HCT116 (cell line): ENCODE measurements at regions not wholly inside any gene's neighbourhood (a gene's known extent, or its start where the extent isn't known, plus 50 kb on each side); places are given as distances from the start of the nearest gene placed in this dataset.

ENCODE experiments used
- ATAC-seq: fragments of 200-7000 bp; cut with Tn5 transposase; 2 replicates; pipeline ENCODE4 v1.9.1; 2020; ENCODE audit warnings: mild to moderate bottlenecking, moderate library complexity
- BruUV-seq: library from RNA; stranded (reverse); fragments of 400-500 nt; replicated peaks from 2 replicates; lab custom pipeline; 2021; lab: Mats Ljungman, UMichigan
- CTCF ChIA-PET: fragments of 300-600 bp; sonication (Branson Sonifier 250); formaldehyde crosslinking; loops from one replicate; lab custom pipeline; 2021; ENCODE audit warnings: antibody characterized with exemption; lab: Charles Lee
- POLR2A ChIA-PET: fragments of 300-600, 350-600 bp; sonication (Branson Sonifier 250); formaldehyde crosslinking; loops from one replicate; lab custom pipeline; 2021; ENCODE audit warnings: antibody characterized with exemption; lab: Charles Lee
- RAD21 ChIA-PET, 2 experiments: fragments of 300-600 bp; sonication (Branson Sonifier 250); formaldehyde crosslinking; loops; one replicate each; lab custom pipeline; 2023; ENCODE audit warnings: low total read pairs in 2 of 2; ENCODE audit not compliant: uncharacterized antibody in 2 of 2, unreplicated experiment in 2 of 2, low non-redundant PET in 1 of 2; lab: Charles Lee
- DNase-seq: peaks from one replicate; pipeline ENCODE4 v3.0.0-alpha.2; 2010; ENCODE audit warnings: low read depth, low spot score
- H2AFZ ChIP-seq: fragments of 200-600 bp; shearing (Covaris generic), sonication (generic); 2 replicates; pipeline ENCODE4 v1.6.1; 2017; ENCODE audit warnings: low read depth, mixed run types, mixed read lengths, antibody characterized with exemption, low read length; ENCODE audit not compliant: poor library complexity, severe bottlenecking
- H3K27ac ChIP-seq: 2 replicates; pipeline ENCODE4 v1.5.1; 2012; ENCODE audit warnings: low read depth, low read length
- H3K27me3 ChIP-seq: fragments of 200-600 bp; sonication (generic); 2 replicates; pipeline ENCODE4 v1.6.1; 2016; ENCODE audit warnings: mixed run types, low read length, mixed read lengths; ENCODE audit not compliant: insufficient read depth
- H3K36me3 ChIP-seq, 2 experiments: fragments of 200-500 bp in 1 of 2; fragments of 200-600 bp in 1 of 2; sonication (Bioruptor generic) in 1 of 2; sonication (generic) in 1 of 2; 2 replicates each; pipeline versions ENCODE4 v1.5.1 to v1.6.1; 2014 to 2016; ENCODE audit warnings: low read length in 2 of 2, inconsistent platforms in 1 of 2, mixed read lengths in 1 of 2, mixed run types in 1 of 2; ENCODE audit not compliant: insufficient read depth in 2 of 2, control insufficient read depth in 1 of 2
- H3K4me1 ChIP-seq, 2 experiments: fragments of 200-600 bp in 1 of 2; sonication (generic) in 1 of 2; 2 replicates each; pipeline versions ENCODE4 v1.5.1 to v1.6.1; 2012 to 2017; ENCODE audit warnings: low read length in 2 of 2, inconsistent platforms in 1 of 2, mild to moderate bottlenecking in 1 of 2, mixed read lengths in 1 of 2, mixed run types in 1 of 2, moderate library complexity in 1 of 2; ENCODE audit not compliant: insufficient read depth in 2 of 2, control insufficient read depth in 1 of 2
- H3K4me2 ChIP-seq: fragments of 200-600 bp; sonication (generic); 2 replicates; pipeline ENCODE4 v1.6.1; 2017; ENCODE audit warnings: mixed run types, low read length, mixed read lengths
- H3K4me3 ChIP-seq, 2 experiments: fragments of 200-600 bp in 1 of 2; sonication (generic) in 1 of 2; replicated peaks in 1 of 2; 2 replicates each; pipeline ENCODE4 v1.5.1; 2011 to 2016; ENCODE audit warnings: low read length in 2 of 2, control low read depth in 1 of 2, low read depth in 1 of 2, mild to moderate bottlenecking in 1 of 2, mixed read lengths in 1 of 2, mixed run types in 1 of 2
- H3K79me2 ChIP-seq: fragments of 200-600 bp; sonication (generic); 2 replicates; pipeline ENCODE4 v1.6.1; 2017; ENCODE audit warnings: mild to moderate bottlenecking, mixed run types, low read length, moderate library complexity, mixed read lengths; ENCODE audit not compliant: insufficient read depth
- H3K9ac ChIP-seq: fragments of 200-600 bp; sonication (generic); 2 replicates; pipeline ENCODE4 v1.6.1; 2016; ENCODE audit warnings: low read length, mixed read lengths
- H3K9me2 ChIP-seq: fragments of 200-600 bp; sonication (generic), shearing (Covaris generic); 2 replicates; pipeline ENCODE4 v1.6.1; 2017; ENCODE audit warnings: mixed run types, mild to moderate bottlenecking, moderate library complexity; ENCODE audit not compliant: insufficient read depth
- H3K9me3 ChIP-seq, 2 experiments: fragments of 200-500 bp in 1 of 2; fragments of 200-600 bp in 1 of 2; sonication (Bioruptor generic) in 1 of 2; sonication (generic) in 1 of 2; 2 replicates each; pipeline ENCODE4 v1.6.1; 2014 to 2017; ENCODE audit warnings: low read length in 2 of 2, mixed read lengths in 2 of 2, inconsistent platforms in 1 of 2, low read depth in 1 of 2, mild to moderate bottlenecking in 1 of 2, mixed run types in 1 of 2, moderate library complexity in 1 of 2; ENCODE audit not compliant: control insufficient read depth in 1 of 2, insufficient read depth in 1 of 2
- H4K20me1 ChIP-seq: fragments of 200-600 bp; sonication (generic), shearing (Covaris generic); 2 replicates; pipeline ENCODE4 v1.6.1; 2017; ENCODE audit warnings: mixed run types, mild to moderate bottlenecking, moderate library complexity; ENCODE audit not compliant: insufficient read depth
- ATF3 ChIP-seq: IDR thresholded peaks from 2 replicates; pipeline ENCODE4 v1.6.1; 2012
- CTCF ChIP-seq, 3 experiments: fragments of 200-600 bp in 1 of 3; sonication (generic) in 1 of 3; IDR thresholded peaks in 2 of 3; conservative IDR thresholded peaks in 1 of 3; 2 replicates each; pipeline ENCODE4 v1.5.1; 2012 to 2017; ENCODE audit warnings: low read depth in 2 of 3, low read length in 2 of 3, antibody characterized with exemption in 1 of 3, borderline replicate concordance in 1 of 3, control low read depth in 1 of 3, mild to moderate bottlenecking in 1 of 3, mixed read lengths in 1 of 3, mixed run types in 1 of 3, moderate library complexity in 1 of 3; ENCODE audit not compliant: insufficient read depth in 1 of 3
- FOSL1 ChIP-seq: IDR thresholded peaks from 2 replicates; pipeline ENCODE4 v1.6.1; 2012; ENCODE audit warnings: low read depth
- MAX ChIP-seq: IDR thresholded peaks from 2 replicates; pipeline ENCODE4 v1.6.1; 2012
- POLR2A ChIP-seq: IDR thresholded peaks from 2 replicates; pipeline ENCODE4 v1.7.0; 2011; ENCODE audit warnings: borderline replicate concordance; ENCODE audit not compliant: insufficient read depth, insufficient read length; ENCODE audit errors: extremely low read depth
- POLR2AphosphoS5 ChIP-seq: IDR thresholded peaks from 2 replicates; pipeline ENCODE4 v1.6.1; 2011; ENCODE audit warnings: mild to moderate bottlenecking, low read depth, low read length, moderate library complexity
- SIN3A ChIP-seq: IDR thresholded peaks from 2 replicates; pipeline ENCODE4 v1.6.1; 2012; ENCODE audit warnings: low read depth
- ZNF274 ChIP-seq: fragments of 200-500 bp; sonication (Bioruptor generic); IDR thresholded peaks from 2 replicates; pipeline ENCODE4 v1.6.1; 2014; ENCODE audit warnings: mild to moderate bottlenecking, low read depth, low read length, inconsistent platforms
- intact Hi-C: fragments of 100-400 bp; cut with micrococcal nuclease; formaldehyde crosslinking; loops from 2 replicates; pipeline ENCODE4 v1.10.0; 2022

GRCh38 chr4:116183241-116183640 lies 902.1 kb downstream of the TRAM1L1 start:
- CTCF ChIA-PET, result interaction anchor here (1.4 kb wide), 1 partner anchor 1517 kb away, joined by 3 read pairs; no protein-coding TSS in a partner anchor
- TF ChIP-seq ZNF274, result no peak
- no peak for TF ChIP-seq FOSL1
- TF ChIP-seq CTCF (IDR thresholded peaks at IDR 0.05 in 2 of 3, conservative IDR thresholded peaks at IDR 0.05 in 1 of 3; ENCODE audit: borderline replicate concordance in 1 of 3, insufficient read depth in 1 of 3, low read depth in 2 of 3, low read length in 2 of 3), result no peak
- no peak for TF ChIP-seq ATF3
- TF ChIP-seq MAX, result no peak
- TF ChIP-seq POLR2A, result no peak
- TF ChIP-seq SIN3A, result no peak
- no peak for TF ChIP-seq POLR2AphosphoS5
- intact Hi-C loops, result loop anchor here (5.0 kb wide), 1 partner anchor 949 kb away; no protein-coding TSS in a partner anchor
- Histone ChIP-seq H3K9me3 (no peaks in the 10 kb centered on the region), H3K4me3 (no peak overlapping the region), H3K9ac (no peak overlapping the region), H3K27ac (no peak overlapping the region), H3K79me2 (no peaks in the 10 kb centered on the region), H2AFZ (no peak overlapping the region), H3K9me2 (no peaks in the 10 kb centered on the region), H4K20me1 (no peaks in the 10 kb centered on the region), H3K4me1 (no peaks in the 10 kb centered on the region), H3K27me3 (no peaks in the 10 kb centered on the region), H3K4me2 (no peak overlapping the region), H3K36me3 (no peaks in the 10 kb centered on the region)
- BruUV-seq, result no TSS peak
- no peak for ATAC-seq
- RAD21 ChIA-PET, result no interaction called here
- DNase-seq, result no peak
- POLR2A ChIA-PET, result no interaction called here
